HAP-1 (cell line): ENCODE measurements at regions not wholly inside any gene's neighbourhood (a gene's known extent, or its start where the extent isn't known, plus 50 kb on each side); places are given as distances from the start of the nearest gene placed in this dataset.

ENCODE experiments used
- DNase-seq, 2 experiments: peaks; one replicate each; pipeline ENCODE4 v3.0.0-alpha.2; 2016 to 2020; ENCODE audit warnings: low spot score in 2 of 2
- H3K27me3 ChIP-seq: fragments of 250-450 bp; sonication (Bioruptor Pico); 2 replicates; pipeline ENCODE4 v1.5.1; 2020; ENCODE audit warnings: low read depth, mild to moderate bottlenecking, moderate library complexity
- H3K36me3 ChIP-seq: fragments of 250-450 bp; sonication (Bioruptor Pico); replicated peaks from 2 replicates; pipeline ENCODE4 v1.5.1; 2020; ENCODE audit warnings: mild to moderate bottlenecking
- H3K4me1 ChIP-seq: fragments of 250-450 bp; sonication (Bioruptor Pico); 2 replicates; pipeline ENCODE4 v1.5.1; 2020; ENCODE audit warnings: mild to moderate bottlenecking
- H3K4me3 ChIP-seq: fragments of 250-450 bp; sonication (Bioruptor Pico); 2 replicates; pipeline ENCODE4 v1.5.1; 2020; ENCODE audit warnings: mild to moderate bottlenecking, moderate library complexity
- H3K9me3 ChIP-seq: fragments of 250-450 bp; sonication (Bioruptor Pico); 2 replicates; pipeline ENCODE4 v1.5.1; 2020; ENCODE audit warnings: mild to moderate bottlenecking, moderate library complexity
- in situ Hi-C: fragments of 300-500 bp; cut with MboI; formaldehyde crosslinking; loops from 3 replicates; pipeline ENCODE4 v1.14.3; 2020; ENCODE audit warnings: low sequenced_read_pairs, inconsistent platforms, mixed read lengths

- H3K27me3 ChIP-seq: no peaks in the 10 kb centered on the region
- H3K4me1 ChIP-seq: no peaks in the 10 kb centered on the region
- no peaks in the 10 kb centered on the region for H3K9me3 ChIP-seq
- no peak for DNase-seq
- no peaks in the 10 kb centered on the region for H3K36me3 ChIP-seq
- in situ Hi-C loops: no loop called here
- no peak overlapping the region for H3K4me3 ChIP-seq
These were observed 128.8 kb downstream of the LMNTD1 start for GRCh38 chr12:25424211-25424731.

- no peak overlapping the region for H3K4me3 ChIP-seq
- no peaks in the 10 kb centered on the region for H3K9me3 ChIP-seq
- no peaks in the 10 kb centered on the region for H3K36me3 ChIP-seq
- no peak for DNase-seq
- no peaks in the 10 kb centered on the region for H3K27me3 ChIP-seq
- no peaks in the 10 kb centered on the region for H3K4me1 ChIP-seq
- in situ Hi-C loops: no loop called here
These were observed 129.6 kb downstream of the LMNTD1 start for GRCh38 chr12:25423355-25424050.

- in situ Hi-C loops: no loop called here
- Histone ChIP-seq H3K4me3 (no peak overlapping the region), H3K9me3 (no peaks in the 10 kb centered on the region; the same call in 1 of the 2 replicates), H3K27me3 (no peaks in the 10 kb centered on the region), H3K4me1 (no peaks in the 10 kb centered on the region), H3K36me3 (no peaks in the 10 kb centered on the region)
- DNase-seq: no peak
These were observed 130.8 kb downstream of the LMNTD1 start for GRCh38 chr12:25422241-25422640.

- in situ Hi-C loops: no loop called here
- DNase-seq: no peak
- Histone ChIP-seq H3K9me3 (no peaks in the 10 kb centered on the region; the same call in 1 of the 2 replicates), H3K36me3 (no peaks in the 10 kb centered on the region), H3K4me3 (no peak overlapping the region), H3K4me1 (no peaks in the 10 kb centered on the region), H3K27me3 (no peaks in the 10 kb centered on the region)
These were observed 131.4 kb downstream of the LMNTD1 start for GRCh38 chr12:25421651-25422167.

GRCh38 chr12:25420116-25420515 lies 133.0 kb downstream of the LMNTD1 start:
- Histone ChIP-seq H3K27me3 (no peaks in the 10 kb centered on the region), H3K4me1 (no peaks in the 10 kb centered on the region), H3K36me3 (no peaks in the 10 kb centered on the region), H3K9me3 (no peaks in the 10 kb centered on the region; the same call in 1 of the 2 replicates), H3K4me3 (no peak overlapping the region)
- DNase-seq: no peak
- in situ Hi-C loops: no loop called here

- DNase-seq: no peak
- no peaks in the 10 kb centered on the region for H3K4me1 ChIP-seq
- in situ Hi-C loops: no loop called here
- H3K36me3 ChIP-seq: no peaks in the 10 kb centered on the region
- H3K9me3 ChIP-seq: no peaks in the 10 kb centered on the region; the same call in 1 of the 2 replicates
- H3K27me3 ChIP-seq: no peaks in the 10 kb centered on the region
- H3K4me3 ChIP-seq: no peak overlapping the region
These were observed 133.5 kb downstream of the LMNTD1 start for GRCh38 chr12:25419595-25419994.

GRCh38 chr12:25417071-25417470 lies 136.0 kb downstream of the LMNTD1 start:
- no peak for DNase-seq
- in situ Hi-C loops: no loop called here

GRCh38 chr12:25416516-25416915 lies 136.6 kb downstream of the LMNTD1 start:
- no peak for DNase-seq
- Histone ChIP-seq H3K9me3 (no peaks in the 10 kb centered on the region; the same call in 1 of the 2 replicates), H3K4me3 (no peak overlapping the region), H3K27me3 (no peaks in the 10 kb centered on the region), H3K4me1 (no peaks in the 10 kb centered on the region), H3K36me3 (no peaks in the 10 kb centered on the region)
- in situ Hi-C loops: no loop called here

More at GRCh38 chr12:25417071-25417470, 136.0 kb downstream of the LMNTD1 start:
- Histone ChIP-seq H3K4me3 (no peak overlapping the region), H3K4me1 (no peaks in the 10 kb centered on the region), H3K9me3 (no peaks in the 10 kb centered on the region; the same call in 1 of the 2 replicates), H3K27me3 (no peaks in the 10 kb centered on the region), H3K36me3 (no peaks in the 10 kb centered on the region)

- no peaks in the 10 kb centered on the region for H3K27me3 ChIP-seq
- no peaks in the 10 kb centered on the region for H3K36me3 ChIP-seq
- no peak overlapping the region for H3K4me3 ChIP-seq
- in situ Hi-C loops: no loop called here
- no peaks in the 10 kb centered on the region; the same call in 1 of the 2 replicates for H3K9me3 ChIP-seq
- no peak for DNase-seq
- no peaks in the 10 kb centered on the region for H3K4me1 ChIP-seq
These were observed 138.1 kb downstream of the LMNTD1 start for GRCh38 chr12:25415004-25415403.

GRCh38 chr12:25412735-25413134 lies 140.3 kb downstream of the LMNTD1 start:
- Histone ChIP-seq H3K9me3 (no peaks in the 10 kb centered on the region; the same call in 1 of the 2 replicates), H3K4me3 (no peak overlapping the region), H3K36me3 (no peaks in the 10 kb centered on the region), H3K4me1 (no peaks in the 10 kb centered on the region), H3K27me3 (no peaks in the 10 kb centered on the region)
- in situ Hi-C loops: no loop called here
- DNase-seq: no peak

GRCh38 chr12:25404955-25405354 lies 148.1 kb downstream of the LMNTD1 start:
- Histone ChIP-seq H3K4me3 (no peak overlapping the region), H3K27me3 (no peaks in the 10 kb centered on the region), H3K4me1 (no peaks in the 10 kb centered on the region), H3K9me3 (no peaks in the 10 kb centered on the region), H3K36me3 (no peaks in the 10 kb centered on the region)
- in situ Hi-C loops: no loop called here
- DNase-seq: no peak

GRCh38 chr12:25401547-25402345 lies 151.0 kb upstream of the KRAS start:
- DNase-seq: no peak
- in situ Hi-C loops: no loop called here
- H3K4me1 ChIP-seq: no peaks in the 10 kb centered on the region
- no peak overlapping the region for H3K4me3 ChIP-seq
- no peaks in the 10 kb centered on the region for H3K36me3 ChIP-seq
- H3K9me3 ChIP-seq: no peaks in the 10 kb centered on the region
- no peaks in the 10 kb centered on the region for H3K27me3 ChIP-seq

- DNase-seq: no peak
These were observed 146.3 kb upstream of the KRAS start for GRCh38 chr12:25397001-25397400.

GRCh38 chr12:25395227-25395626 lies 144.5 kb upstream of the KRAS start:
- no peaks in the 10 kb centered on the region for H3K27me3 ChIP-seq
- no peaks in the 10 kb centered on the region for H3K9me3 ChIP-seq
- no peak for DNase-seq
- no peaks in the 10 kb centered on the region for H3K36me3 ChIP-seq
- no peaks in the 10 kb centered on the region for H3K4me1 ChIP-seq
- in situ Hi-C loops: no loop called here
- H3K4me3 ChIP-seq: no peak overlapping the region

More at GRCh38 chr12:25397001-25397400, 146.3 kb upstream of the KRAS start:
- Histone ChIP-seq H3K27me3 (no peaks in the 10 kb centered on the region), H3K9me3 (no peaks in the 10 kb centered on the region), H3K4me3 (no peak overlapping the region), H3K4me1 (no peaks in the 10 kb centered on the region), H3K36me3 (no peaks in the 10 kb centered on the region)
- in situ Hi-C loops: no loop called here
